ENCODE measurements at regions not wholly inside any gene's neighbourhood (a gene's known extent, or its start where the extent isn't known, plus 50 kb on each side); places are given as distances from the start of the nearest gene placed in this dataset.
"Not testable (repeated sequence)": the region's sequence is repeated elsewhere in the genome, so short reads cannot be mapped to it uniquely, and the experiment has no call there.

DNA sequence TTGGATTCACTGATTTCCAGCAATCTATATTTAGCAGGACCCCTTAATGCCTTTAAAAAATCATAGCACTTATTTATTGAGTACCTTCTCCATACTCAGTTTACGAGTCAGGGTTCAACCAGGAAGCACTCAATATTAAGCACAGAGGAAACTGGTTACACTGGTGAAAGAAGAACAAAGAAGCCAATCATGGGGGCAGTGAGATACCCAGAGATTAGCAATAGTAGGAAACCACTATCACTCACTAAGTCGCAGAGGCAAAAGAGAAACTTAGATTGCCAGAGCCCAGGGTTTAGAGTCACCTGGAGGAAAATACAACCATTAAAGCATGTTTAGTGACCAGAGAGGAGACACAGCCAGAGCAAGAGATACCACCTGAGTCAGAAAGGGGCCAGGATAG lies 670.5 kb upstream of the USP24 start:
- DNase-seq (ENCODE audit: insufficient read length, low spot score) (no peak), FAIRE-seq (no peak)
- TF ChIP-seq PAX5 (IDR thresholded peaks at IDR 0.05; ENCODE audit: insufficient read depth, low read length, severe bottlenecking) (no peak), TAF1 (IDR thresholded peaks at IDR 0.05; ENCODE audit: low read depth, low read length) (no peak), SPI1 (IDR thresholded peaks at IDR 0.05; ENCODE audit: low read depth, low read length) (no peak), POU2F2 (IDR thresholded peaks at IDR 0.05; ENCODE audit: low read depth, low read length) (no peak), POLR2A (IDR thresholded peaks at IDR 0.05; ENCODE audit: low read depth, low read length) (no peak), POLR2AphosphoS5 (IDR thresholded peaks at IDR 0.05; ENCODE audit: low read depth, low read length) (no peak)

DNA sequence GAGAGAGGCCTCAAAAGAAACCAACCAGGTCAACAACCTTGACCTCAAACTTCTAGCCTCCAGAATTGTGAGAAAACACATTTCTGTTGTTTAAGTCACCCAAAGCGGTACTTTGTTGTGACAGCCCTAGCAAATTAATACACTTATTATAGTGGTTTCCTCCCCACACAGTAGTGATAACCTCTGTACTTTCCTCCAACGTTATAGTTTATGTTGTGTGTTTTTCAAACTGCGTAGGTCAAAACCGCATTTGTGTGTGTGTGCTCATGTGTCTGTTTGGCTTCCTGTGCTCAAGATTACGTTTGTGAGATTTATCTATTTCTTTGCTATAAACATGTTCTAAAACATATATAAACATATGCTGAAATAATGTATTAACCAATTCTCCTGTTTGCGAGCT lies 667.8 kb upstream of the USP24 start:
- DNase-seq (ENCODE audit: insufficient read length, low spot score) (no peak), FAIRE-seq (no peak)
- TF ChIP-seq POU2F2 (IDR thresholded peaks at IDR 0.05; ENCODE audit: low read depth, low read length) (no peak), POLR2AphosphoS5 (IDR thresholded peaks at IDR 0.05; ENCODE audit: low read depth, low read length) (no peak), SPI1 (IDR thresholded peaks at IDR 0.05; ENCODE audit: low read depth, low read length) (no peak), POLR2A (IDR thresholded peaks at IDR 0.05; ENCODE audit: low read depth, low read length) (no peak), PAX5 (IDR thresholded peaks at IDR 0.05; ENCODE audit: insufficient read depth, low read length, severe bottlenecking) (no peak), TAF1 (IDR thresholded peaks at IDR 0.05; ENCODE audit: low read depth, low read length) (no peak)

DNA sequence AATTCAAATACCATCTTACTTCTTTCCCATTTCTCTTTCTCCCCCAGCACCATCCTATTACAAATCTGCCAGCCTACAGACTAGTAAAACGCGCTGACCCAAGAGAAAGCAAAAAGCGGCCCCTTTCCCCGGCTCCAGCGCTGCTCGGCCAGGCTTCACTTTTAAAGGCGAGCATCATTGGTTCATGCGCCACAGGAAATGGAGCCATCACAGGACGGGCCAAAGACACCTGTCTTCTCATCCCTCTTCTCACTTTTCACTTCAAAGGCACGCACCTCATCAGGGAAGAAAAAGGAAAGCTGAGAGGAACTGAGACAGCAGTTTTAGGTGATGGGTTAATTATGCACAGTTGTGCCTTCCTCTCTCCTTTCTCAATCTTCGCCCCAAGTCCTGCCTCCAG lies 664.2 kb upstream of the USP24 start:
- no peak for TF ChIP-seq POLR2AphosphoS5 (IDR thresholded peaks at IDR 0.05; ENCODE audit: low read depth, low read length)
- TF ChIP-seq POLR2A (IDR thresholded peaks at IDR 0.05; ENCODE audit: low read depth, low read length) = no peak
- no peak for TF ChIP-seq TAF1 (IDR thresholded peaks at IDR 0.05; ENCODE audit: low read depth, low read length)
- no peak for TF ChIP-seq PAX5 (IDR thresholded peaks at IDR 0.05; ENCODE audit: insufficient read depth, low read length, severe bottlenecking)
- no peak for TF ChIP-seq SPI1 (IDR thresholded peaks at IDR 0.05; ENCODE audit: low read depth, low read length)
- TF ChIP-seq POU2F2 (IDR thresholded peaks at IDR 0.05; ENCODE audit: low read depth, low read length) = no peak
- FAIRE-seq = no peak
- no peak for DNase-seq (ENCODE audit: insufficient read length, low spot score)

DNA sequence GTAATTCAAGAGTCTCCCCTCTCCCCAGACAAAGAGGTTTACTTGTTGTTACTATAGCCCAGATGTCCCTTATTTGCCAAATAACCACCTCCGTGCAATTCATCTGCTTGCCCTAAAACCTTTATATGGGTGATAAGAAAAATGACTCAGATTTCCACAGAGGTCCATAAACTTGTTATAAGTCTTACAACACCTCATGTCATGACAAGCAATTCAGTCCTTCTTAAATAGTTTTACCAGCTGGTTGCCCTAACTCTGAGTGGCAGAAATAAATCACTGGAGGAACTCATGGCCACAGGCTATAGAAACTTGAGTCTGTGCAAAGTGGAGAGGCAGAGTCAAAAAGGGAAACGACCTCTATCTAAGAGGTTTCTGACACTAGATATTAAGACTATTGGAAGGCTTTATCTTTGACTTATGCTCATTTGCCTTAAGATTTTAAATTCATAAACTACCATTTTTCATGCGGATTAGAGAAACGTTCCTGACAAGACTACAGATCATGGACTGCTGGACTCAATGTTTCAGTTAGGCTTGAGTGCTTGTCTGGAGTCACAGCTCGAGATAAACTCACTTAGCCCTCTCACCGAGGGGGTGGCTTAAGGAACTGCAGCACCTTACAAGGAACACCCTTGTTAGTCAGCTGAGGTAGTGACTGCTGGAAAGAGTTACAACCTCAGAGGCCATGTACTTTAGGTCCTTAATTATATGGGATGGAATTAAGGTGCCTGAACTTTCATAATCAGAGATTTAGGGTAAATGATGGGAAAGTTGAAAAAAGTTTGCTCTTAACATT lies 662.5 kb upstream of the USP24 start:
- no peak for DNase-seq (ENCODE audit: insufficient read length, low spot score)
- FAIRE-seq = no peak
- TF ChIP-seq POLR2AphosphoS5 (IDR thresholded peaks at IDR 0.05; ENCODE audit: low read depth, low read length) = no peak
- no peak for TF ChIP-seq TAF1 (IDR thresholded peaks at IDR 0.05; ENCODE audit: low read depth, low read length)
- no peak for TF ChIP-seq SPI1 (IDR thresholded peaks at IDR 0.05; ENCODE audit: low read depth, low read length)
- TF ChIP-seq PAX5 (IDR thresholded peaks at IDR 0.05; ENCODE audit: insufficient read depth, low read length, severe bottlenecking) = no peak
- no peak for TF ChIP-seq POU2F2 (IDR thresholded peaks at IDR 0.05; ENCODE audit: low read depth, low read length)
- TF ChIP-seq POLR2A (IDR thresholded peaks at IDR 0.05; ENCODE audit: low read depth, low read length) = no peak

DNA sequence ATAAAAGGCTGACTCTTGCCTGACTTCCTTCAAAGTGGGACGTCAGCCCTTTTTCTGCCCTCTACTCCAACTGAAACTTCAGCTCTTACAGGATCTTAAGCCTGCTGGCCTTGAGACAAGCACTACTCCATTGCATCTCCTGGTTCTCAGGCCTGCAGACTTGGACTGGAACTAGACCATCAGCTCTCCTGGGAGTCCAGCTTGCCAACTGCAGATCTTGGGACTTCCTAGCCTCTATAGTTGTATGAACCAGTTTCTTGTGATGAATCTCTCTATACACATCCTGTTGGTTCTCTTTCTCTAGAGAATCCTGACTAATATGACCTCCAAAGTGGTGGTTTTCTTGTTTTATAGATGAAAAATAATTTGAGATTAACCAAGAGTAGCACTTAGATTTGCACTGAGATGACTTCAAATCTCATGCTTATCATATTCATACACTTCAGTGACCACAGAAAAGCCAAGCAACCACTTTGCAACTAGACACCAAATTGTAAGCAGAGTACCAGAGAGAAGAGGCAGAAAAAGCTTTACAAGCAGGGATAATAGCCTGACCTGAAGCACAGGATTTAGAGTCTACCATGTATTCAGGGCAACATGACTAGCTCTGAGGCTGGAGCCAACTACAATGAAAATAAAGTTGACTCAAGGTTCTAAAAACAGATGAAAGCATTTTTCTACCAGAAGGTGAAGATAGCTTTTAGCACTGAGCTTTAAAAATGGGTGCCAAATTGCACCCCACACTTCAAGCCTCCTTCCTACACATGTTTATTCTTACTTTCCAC lies 661.3 kb upstream of the USP24 start:
- FAIRE-seq (no peak), DNase-seq (ENCODE audit: insufficient read length, low spot score) (no peak)
- no peak for TF ChIP-seq POLR2A (IDR thresholded peaks at IDR 0.05; ENCODE audit: low read depth, low read length)
- no peak for TF ChIP-seq TAF1 (IDR thresholded peaks at IDR 0.05; ENCODE audit: low read depth, low read length)
- no peak for TF ChIP-seq PAX5 (IDR thresholded peaks at IDR 0.05; ENCODE audit: insufficient read depth, low read length, severe bottlenecking)
- TF ChIP-seq POU2F2 (IDR thresholded peaks at IDR 0.05; ENCODE audit: low read depth, low read length) = no peak
- no peak for TF ChIP-seq POLR2AphosphoS5 (IDR thresholded peaks at IDR 0.05; ENCODE audit: low read depth, low read length)
- TF ChIP-seq SPI1 (IDR thresholded peaks at IDR 0.05; ENCODE audit: low read depth, low read length) = no peak

DNA sequence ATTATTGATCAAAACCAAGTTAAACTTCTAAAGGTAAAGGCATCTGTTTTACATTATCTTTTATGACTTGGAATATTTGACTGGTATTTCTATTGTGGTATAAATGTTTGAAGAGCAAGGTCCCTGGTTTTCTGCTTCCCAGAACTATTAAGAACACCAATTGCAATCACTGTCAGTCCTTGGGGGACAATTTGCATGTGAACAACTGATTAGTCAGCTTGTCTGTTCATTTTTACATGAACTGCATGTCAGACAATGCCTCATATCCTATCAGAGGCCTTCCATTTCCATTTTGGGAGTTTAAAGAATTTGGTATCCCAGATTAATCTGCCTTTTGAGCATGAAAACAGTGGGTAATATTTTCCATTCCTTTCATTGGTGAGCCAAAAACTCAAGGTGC lies 654.9 kb upstream of the USP24 start:
- DNase-seq (ENCODE audit: insufficient read length, low spot score) (no peak), FAIRE-seq (no peak)
- no peak for TF ChIP-seq POLR2A (IDR thresholded peaks at IDR 0.05; ENCODE audit: low read depth, low read length)
- no peak for TF ChIP-seq POLR2AphosphoS5 (IDR thresholded peaks at IDR 0.05; ENCODE audit: low read depth, low read length)
- TF ChIP-seq TAF1 (IDR thresholded peaks at IDR 0.05; ENCODE audit: low read depth, low read length) = no peak
- no peak for TF ChIP-seq PAX5 (IDR thresholded peaks at IDR 0.05; ENCODE audit: insufficient read depth, low read length, severe bottlenecking)
- no peak for TF ChIP-seq POU2F2 (IDR thresholded peaks at IDR 0.05; ENCODE audit: low read depth, low read length)
- no peak for TF ChIP-seq SPI1 (IDR thresholded peaks at IDR 0.05; ENCODE audit: low read depth, low read length)

DNA sequence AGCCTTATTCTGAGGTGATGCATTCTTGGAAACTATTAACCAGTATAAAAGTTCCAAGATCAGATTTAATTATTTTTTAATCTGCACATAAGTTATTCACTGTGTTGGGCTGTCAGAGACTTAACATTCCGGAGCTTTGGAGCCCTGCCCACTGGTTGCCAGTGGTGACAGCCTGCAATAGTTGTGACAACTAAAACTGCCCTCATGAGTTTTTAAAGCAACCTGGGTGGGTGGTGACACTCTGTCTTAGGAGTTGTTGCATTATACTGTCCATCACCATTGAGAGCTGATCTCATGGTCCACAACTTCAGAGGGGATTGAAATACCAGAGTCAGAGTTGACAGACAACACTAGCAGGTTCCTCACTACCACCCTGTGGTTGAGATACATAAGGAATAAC lies 653.9 kb upstream of the USP24 start:
- FAIRE-seq (no peak), DNase-seq (ENCODE audit: insufficient read length, low spot score) (no peak)
- TF ChIP-seq TAF1 (IDR thresholded peaks at IDR 0.05; ENCODE audit: low read depth, low read length) (no peak), SPI1 (IDR thresholded peaks at IDR 0.05; ENCODE audit: low read depth, low read length) (no peak), POLR2AphosphoS5 (IDR thresholded peaks at IDR 0.05; ENCODE audit: low read depth, low read length) (no peak), PAX5 (IDR thresholded peaks at IDR 0.05; ENCODE audit: insufficient read depth, low read length, severe bottlenecking) (no peak), POU2F2 (IDR thresholded peaks at IDR 0.05; ENCODE audit: low read depth, low read length) (no peak), POLR2A (IDR thresholded peaks at IDR 0.05; ENCODE audit: low read depth, low read length) (no peak)

- DNase-seq (ENCODE audit: insufficient read length, low spot score) (no peak), FAIRE-seq (no peak)
- no peak for TF ChIP-seq TAF1 (IDR thresholded peaks at IDR 0.05; ENCODE audit: low read depth, low read length)
- no peak for TF ChIP-seq POU2F2 (IDR thresholded peaks at IDR 0.05; ENCODE audit: low read depth, low read length)
- TF ChIP-seq POLR2AphosphoS5 (IDR thresholded peaks at IDR 0.05; ENCODE audit: low read depth, low read length) = no peak
- TF ChIP-seq SPI1 (IDR thresholded peaks at IDR 0.05; ENCODE audit: low read depth, low read length) = no peak
- no peak for TF ChIP-seq POLR2A (IDR thresholded peaks at IDR 0.05; ENCODE audit: low read depth, low read length)
- no peak for TF ChIP-seq PAX5 (IDR thresholded peaks at IDR 0.05; ENCODE audit: insufficient read depth, low read length, severe bottlenecking)
These were observed 652.9 kb upstream of the USP24 start for GRCh38 chr1:55868026-55868425.

GRCh38 chr1:55867304-55867843 lies 652.2 kb upstream of the USP24 start:
- TF ChIP-seq TAF1 (IDR thresholded peaks at IDR 0.05; ENCODE audit: low read depth, low read length) = no peak
- TF ChIP-seq PAX5 (IDR thresholded peaks at IDR 0.05; ENCODE audit: insufficient read depth, low read length, severe bottlenecking) = no peak
- TF ChIP-seq POU2F2 (IDR thresholded peaks at IDR 0.05; ENCODE audit: low read depth, low read length) = no peak
- no peak for TF ChIP-seq SPI1 (IDR thresholded peaks at IDR 0.05; ENCODE audit: low read depth, low read length)
- no peak for TF ChIP-seq POLR2AphosphoS5 (IDR thresholded peaks at IDR 0.05; ENCODE audit: low read depth, low read length)
- no peak for TF ChIP-seq POLR2A (IDR thresholded peaks at IDR 0.05; ENCODE audit: low read depth, low read length)
- no peak for FAIRE-seq
- DNase-seq (ENCODE audit: insufficient read length, low spot score) = no peak

DNA sequence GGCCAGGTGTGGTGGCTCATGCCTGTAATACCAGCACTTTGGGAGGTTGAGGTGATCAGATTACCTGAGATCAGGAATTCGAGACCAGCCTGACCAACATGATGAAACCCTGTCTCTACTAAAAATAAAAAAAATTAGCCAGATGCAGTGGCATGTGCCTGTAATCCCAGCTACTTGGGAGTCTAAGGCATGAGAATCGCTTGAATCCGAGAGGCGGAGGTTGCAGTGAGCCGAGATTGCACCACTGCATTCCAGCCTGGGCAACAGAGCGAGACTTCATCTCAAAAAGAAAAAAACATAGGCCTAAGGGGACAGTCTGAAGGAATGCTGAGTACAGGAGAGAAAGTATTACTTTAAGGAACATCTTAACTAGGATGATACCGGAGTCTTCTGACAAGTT lies 650.6 kb upstream of the USP24 start:
- not testable (repeated sequence) for FAIRE-seq

More for the DNA sequence above, 650.6 kb upstream of the USP24 start:
- DNase-seq (ENCODE audit: insufficient read length, low spot score) = not testable (repeated sequence)
